ENCODE measurements at regions not wholly inside any gene's neighbourhood (a gene's known extent, or its start where the extent isn't known, plus 50 kb on each side); places are given as distances from the start of the nearest gene placed in this dataset.

DNA sequence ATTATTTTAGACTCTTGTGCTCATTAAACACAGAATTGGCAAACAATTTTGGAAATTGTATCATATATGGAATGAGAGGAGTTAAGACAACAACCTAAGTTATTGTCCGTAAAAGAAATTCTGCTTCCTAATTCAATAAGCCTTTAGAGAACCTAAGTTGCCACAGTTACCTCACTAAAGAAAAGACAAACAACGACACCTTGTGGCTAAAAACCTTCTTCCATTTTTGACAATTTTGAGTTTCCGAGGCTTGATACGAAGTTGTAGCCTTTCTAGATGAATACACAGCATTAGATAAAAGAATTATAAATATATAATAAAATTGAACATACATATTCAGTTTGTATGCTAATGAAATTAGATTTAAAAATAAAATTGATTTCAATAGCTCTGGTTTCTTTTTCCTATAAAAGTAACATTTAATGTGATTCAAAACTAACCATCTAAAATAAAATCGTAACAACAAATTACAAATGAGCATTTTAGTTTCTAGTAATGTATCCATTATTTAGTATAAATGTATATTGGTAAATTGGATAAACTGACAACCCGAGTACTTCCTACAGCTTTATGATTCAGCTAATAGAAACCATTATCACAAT, 275.1 kb downstream of the GPM6A start:
- TF ChIP-seq, protein P1, sequence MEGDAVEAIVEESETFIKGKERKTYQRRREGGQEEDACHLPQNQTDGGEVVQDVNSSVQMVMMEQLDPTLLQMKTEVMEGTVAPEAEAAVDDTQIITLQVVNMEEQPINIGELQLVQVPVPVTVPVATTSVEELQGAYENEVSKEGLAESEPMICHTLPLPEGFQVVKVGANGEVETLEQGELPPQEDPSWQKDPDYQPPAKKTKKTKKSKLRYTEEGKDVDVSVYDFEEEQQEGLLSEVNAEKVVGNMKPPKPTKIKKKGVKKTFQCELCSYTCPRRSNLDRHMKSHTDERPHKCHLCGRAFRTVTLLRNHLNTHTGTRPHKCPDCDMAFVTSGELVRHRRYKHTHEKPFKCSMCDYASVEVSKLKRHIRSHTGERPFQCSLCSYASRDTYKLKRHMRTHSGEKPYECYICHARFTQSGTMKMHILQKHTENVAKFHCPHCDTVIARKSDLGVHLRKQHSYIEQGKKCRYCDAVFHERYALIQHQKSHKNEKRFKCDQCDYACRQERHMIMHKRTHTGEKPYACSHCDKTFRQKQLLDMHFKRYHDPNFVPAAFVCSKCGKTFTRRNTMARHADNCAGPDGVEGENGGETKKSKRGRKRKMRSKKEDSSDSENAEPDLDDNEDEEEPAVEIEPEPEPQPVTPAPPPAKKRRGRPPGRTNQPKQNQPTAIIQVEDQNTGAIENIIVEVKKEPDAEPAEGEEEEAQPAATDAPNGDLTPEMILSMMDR (tag by site-specific recombination; IDR thresholded peaks at IDR 0.05) = no peak
- TF ChIP-seq ZNF530 (tag by site-specific recombination; IDR thresholded peaks at IDR 0.05; ENCODE audit: low read depth) (no peak), ZNF510 (tag by site-specific recombination; IDR thresholded peaks at IDR 0.05; ENCODE audit: insufficient replicate concordance) (no peak)
- TF ChIP-seq, protein P2, sequence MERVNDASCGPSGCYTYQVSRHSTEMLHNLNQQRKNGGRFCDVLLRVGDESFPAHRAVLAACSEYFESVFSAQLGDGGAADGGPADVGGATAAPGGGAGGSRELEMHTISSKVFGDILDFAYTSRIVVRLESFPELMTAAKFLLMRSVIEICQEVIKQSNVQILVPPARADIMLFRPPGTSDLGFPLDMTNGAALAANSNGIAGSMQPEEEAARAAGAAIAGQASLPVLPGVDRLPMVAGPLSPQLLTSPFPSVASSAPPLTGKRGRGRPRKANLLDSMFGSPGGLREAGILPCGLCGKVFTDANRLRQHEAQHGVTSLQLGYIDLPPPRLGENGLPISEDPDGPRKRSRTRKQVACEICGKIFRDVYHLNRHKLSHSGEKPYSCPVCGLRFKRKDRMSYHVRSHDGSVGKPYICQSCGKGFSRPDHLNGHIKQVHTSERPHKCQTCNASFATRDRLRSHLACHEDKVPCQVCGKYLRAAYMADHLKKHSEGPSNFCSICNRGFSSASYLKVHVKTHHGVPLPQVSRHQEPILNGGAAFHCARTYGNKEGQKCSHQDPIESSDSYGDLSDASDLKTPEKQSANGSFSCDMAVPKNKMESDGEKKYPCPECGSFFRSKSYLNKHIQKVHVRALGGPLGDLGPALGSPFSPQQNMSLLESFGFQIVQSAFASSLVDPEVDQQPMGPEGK (tag by site-specific recombination; IDR thresholded peaks at IDR 0.05) = no peak

Measured in HEK293 (cell line).